Cardiac septum (tissue), 1 donor: ENCODE measurements at regions not wholly inside any gene's neighbourhood (a gene's known extent, or its start where the extent isn't known, plus 50 kb on each side); places are given as distances from the start of the nearest gene placed in this dataset.

Source experiments
- DNase-seq: peaks from one replicate; pipeline ENCODE4 v3.0.0-alpha.2; 2020; ENCODE audit warnings: low spot score
- intact Hi-C: fragments of 100-400 bp; cut with DNase I; formaldehyde crosslinking; loops from one replicate; pipeline ENCODE4 v1.14.0; 2022
- donor health status: DM: no; HTN: no; CAD: no.

GRCh38 chr3:152618529-152618928 lies 216.4 kb upstream of the P2RY1 start:
- DNase-seq = no peak
- intact Hi-C loops = no loop called here

- intact Hi-C loops = no loop called here
- DNase-seq = no peak
Observed at GRCh38 chr3:152619691-152620090, 215.2 kb upstream of the P2RY1 start.

- intact Hi-C loops = no loop called here
- no peak for DNase-seq
Observed at GRCh38 chr3:152620395-152620794, 214.5 kb upstream of the P2RY1 start.

- no peak for DNase-seq
- intact Hi-C loops = no loop called here
Observed at GRCh38 chr3:152621006-152621868, 213.7 kb upstream of the P2RY1 start.

- intact Hi-C loops = no loop called here
- no peak for DNase-seq
Observed at GRCh38 chr3:152621967-152622810, 212.7 kb upstream of the P2RY1 start.

- intact Hi-C loops = no loop called here
- DNase-seq = no peak
Observed at GRCh38 chr3:152622811-152623167, 212.1 kb upstream of the P2RY1 start.

- intact Hi-C loops = no loop called here
- DNase-seq = no peak
Observed at GRCh38 chr3:152623286-152623911, 211.5 kb upstream of the P2RY1 start.

GRCh38 chr3:152626226-152626625 lies 208.7 kb upstream of the P2RY1 start:
- DNase-seq = no peak
- intact Hi-C loops = no loop called here

GRCh38 chr3:152628496-152628895 lies 206.4 kb upstream of the P2RY1 start:
- intact Hi-C loops = no loop called here
- no peak for DNase-seq

- intact Hi-C loops = no loop called here
Observed at GRCh38 chr3:152629363-152630122, 205.4 kb upstream of the P2RY1 start.

GRCh38 chr3:152635389-152635788 lies 199.5 kb upstream of the P2RY1 start:
- DNase-seq = no peak
- intact Hi-C loops = no loop called here

More at GRCh38 chr3:152629363-152630122, 205.4 kb upstream of the P2RY1 start:
- no peak for DNase-seq

- intact Hi-C loops = no loop called here
- no peak for DNase-seq
Observed at GRCh38 chr3:152636651-152637050, 198.3 kb upstream of the P2RY1 start.

- intact Hi-C loops = no loop called here
Observed at GRCh38 chr3:152638214-152638613, 196.7 kb upstream of the P2RY1 start.

GRCh38 chr3:152638707-152639450 lies 196.1 kb upstream of the P2RY1 start:
- intact Hi-C loops = no loop called here
- no peak for DNase-seq

More at GRCh38 chr3:152638214-152638613, 196.7 kb upstream of the P2RY1 start:
- DNase-seq = no peak

- intact Hi-C loops = no loop called here
- DNase-seq = no peak
Observed at GRCh38 chr3:152641198-152641597, 193.7 kb upstream of the P2RY1 start.

GRCh38 chr3:152642658-152643057 lies 192.3 kb upstream of the P2RY1 start:
- intact Hi-C loops = no loop called here

GRCh38 chr3:152644478-152644877 lies 190.5 kb upstream of the P2RY1 start:
- intact Hi-C loops = no loop called here
- DNase-seq = no peak

More at GRCh38 chr3:152642658-152643057, 192.3 kb upstream of the P2RY1 start:
- no peak for DNase-seq

GRCh38 chr3:152646004-152646403 lies 188.9 kb upstream of the P2RY1 start:
- intact Hi-C loops = no loop called here
- DNase-seq = no peak

GRCh38 chr3:152650177-152650576 lies 184.8 kb upstream of the P2RY1 start:
- no peak for DNase-seq
- intact Hi-C loops = no loop called here
